ENCODE measurements at regions not wholly inside any gene's neighbourhood (a gene's known extent, or its start where the extent isn't known, plus 50 kb on each side); places are given as distances from the start of the nearest gene placed in this dataset.
A peak's percentile ranks its signal among the peaks of the same experiment; 100 is the strongest.

DNA sequence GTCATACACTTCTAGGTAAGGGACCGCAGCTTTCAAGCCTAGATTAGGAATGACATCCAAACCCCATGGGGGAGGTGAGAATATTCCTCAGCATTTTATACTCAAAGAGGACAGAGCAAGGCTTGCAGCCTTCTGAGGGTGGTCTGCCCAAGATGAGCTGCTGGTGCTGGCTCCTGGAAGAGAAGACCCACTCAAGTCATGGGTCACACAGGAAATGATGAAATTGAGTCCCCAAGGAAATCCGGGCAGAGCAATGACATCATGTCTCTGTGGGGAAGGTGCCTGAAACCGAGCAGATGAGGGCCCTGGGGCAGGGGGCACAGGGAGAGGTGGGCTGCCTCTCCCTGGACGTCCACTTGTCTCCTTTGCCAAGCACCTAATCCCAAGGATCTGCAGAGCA is 468.7 kb downstream of the TSHZ3 start:
- no peak for DNase-seq (ENCODE audit: low spot score in 2 of 2)
- intact Hi-C loops (cut with DNase I) = no loop called here
- Histone ChIP-seq H3K4me3 (no peak overlapping the region), H3K27ac (no peak overlapping the region), H3K4me1 (no peaks in the 10 kb centered on the region), H3K27me3 (no peaks in the 10 kb centered on the region), H3K36me3 (no peaks in the 10 kb centered on the region), H3K9me3 (no peaks in the 10 kb centered on the region)
- no peak for TF ChIP-seq CTCF (IDR thresholded peaks at IDR 0.05)

DNA sequence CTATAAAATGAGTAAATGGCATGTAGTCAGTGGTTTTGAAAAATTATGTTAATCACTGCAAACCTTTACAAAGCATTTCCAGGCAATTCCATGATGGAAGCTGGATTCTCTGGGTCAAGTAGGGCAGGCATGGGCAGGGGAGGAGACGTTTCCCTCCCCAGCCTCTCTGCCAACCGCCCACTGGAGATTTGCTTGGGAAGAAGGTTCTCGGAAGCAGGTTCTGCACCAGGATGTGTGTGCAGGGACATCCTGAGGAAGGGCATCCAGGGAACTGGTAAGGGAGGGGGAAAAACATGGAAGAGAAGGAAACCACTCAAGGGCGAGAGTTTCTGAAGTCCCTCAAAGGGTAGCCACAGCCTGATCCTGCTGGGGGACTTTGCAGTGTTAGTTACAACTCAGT is 469.1 kb downstream of the TSHZ3 start:
- TF ChIP-seq CTCF (IDR thresholded peaks at IDR 0.05) = no peak
- Histone ChIP-seq H3K27ac (no peak overlapping the region), H3K4me1 (no peaks in the 10 kb centered on the region), H3K27me3 (no peaks in the 10 kb centered on the region), H3K9me3 (no peaks in the 10 kb centered on the region), H3K4me3 (no peak overlapping the region), H3K36me3 (no peaks in the 10 kb centered on the region)
- intact Hi-C loops (cut with DNase I) = no loop called here
- DNase-seq (ENCODE audit: low spot score in 2 of 2) = no peak

DNA sequence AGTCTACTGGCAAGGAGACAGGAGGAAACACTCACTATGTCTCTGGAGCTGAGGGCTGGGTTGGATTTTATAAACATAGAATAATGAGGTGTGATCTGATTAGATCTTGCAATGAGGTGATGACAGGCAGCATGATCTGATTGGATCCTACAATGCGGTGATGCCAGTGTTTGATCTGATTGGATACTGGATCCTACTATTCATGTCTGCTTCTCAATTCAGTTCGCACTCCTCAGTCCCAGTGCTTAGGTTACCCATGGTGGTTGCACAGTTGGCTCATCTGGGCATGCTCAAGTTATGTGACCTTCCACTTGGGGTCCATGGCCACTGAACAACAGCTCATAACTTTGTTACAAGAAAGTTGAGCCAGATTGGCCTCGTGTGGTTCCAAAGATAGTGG is 469.5 kb downstream of the TSHZ3 start:
- no peaks in the 10 kb centered on the region for H3K9me3 ChIP-seq
- no peaks in the 10 kb centered on the region for H3K27me3 ChIP-seq
- no peak overlapping the region for H3K27ac ChIP-seq
- H3K4me1 ChIP-seq = no peaks in the 10 kb centered on the region
- intact Hi-C loops (cut with DNase I) = no loop called here
- no peak for TF ChIP-seq CTCF (IDR thresholded peaks at IDR 0.05)
- DNase-seq (ENCODE audit: low spot score in 2 of 2) = no peak
- no peaks in the 10 kb centered on the region for H3K36me3 ChIP-seq
- no peak overlapping the region for H3K4me3 ChIP-seq

DNA sequence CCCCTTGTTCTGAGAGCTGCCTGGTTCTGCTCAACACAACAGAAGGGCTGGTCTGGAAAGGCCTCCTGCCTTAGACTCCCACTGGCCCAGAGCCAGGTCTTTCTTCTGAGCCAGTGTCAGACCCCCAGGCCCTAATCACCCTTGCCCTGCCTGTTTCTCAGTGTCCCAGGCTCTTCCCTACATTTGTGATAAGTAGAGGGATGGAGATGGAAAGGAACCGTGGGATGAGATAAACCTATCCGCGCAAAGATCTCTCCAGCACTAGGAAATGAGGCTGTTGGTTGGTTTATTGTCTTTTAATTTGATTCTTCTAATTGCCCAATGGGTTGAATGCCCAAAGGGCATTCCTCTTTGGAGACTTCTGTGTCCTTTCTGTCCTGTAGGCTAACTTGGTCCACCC is 470.0 kb downstream of the TSHZ3 start:
- Histone ChIP-seq H3K4me3 (no peak overlapping the region), H3K27ac (no peak overlapping the region), H3K36me3 (no peaks in the 10 kb centered on the region), H3K27me3 (no peaks in the 10 kb centered on the region), H3K9me3 (no peaks in the 10 kb centered on the region), H3K4me1 (no peaks in the 10 kb centered on the region)
- intact Hi-C loops (cut with DNase I) = no loop called here
- no peak for DNase-seq (ENCODE audit: low spot score in 2 of 2)
- TF ChIP-seq CTCF (IDR thresholded peaks at IDR 0.05) = no peak

DNA sequence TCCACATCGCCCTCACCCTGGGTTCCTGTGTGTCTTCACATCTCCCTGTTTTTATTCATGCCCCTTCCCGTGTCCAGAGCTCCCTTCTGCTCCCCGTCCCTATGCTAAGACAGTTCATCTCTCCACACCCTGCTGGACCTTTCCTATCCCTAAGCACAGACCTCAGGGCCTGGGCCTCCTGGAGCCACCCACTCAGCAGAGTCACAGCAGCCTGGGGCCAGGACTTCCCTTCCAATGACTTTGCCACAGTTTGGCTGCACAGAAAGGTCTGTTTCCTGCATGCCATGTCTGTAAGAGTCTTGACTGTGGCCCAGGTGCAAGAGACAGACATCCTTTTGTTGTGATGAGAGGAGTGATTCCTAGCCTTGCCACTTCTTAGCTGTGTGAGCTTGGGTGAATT is 470.7 kb downstream of the TSHZ3 start:
- Histone ChIP-seq H3K27me3 (no peaks in the 10 kb centered on the region), H3K9me3 (no peaks in the 10 kb centered on the region), H3K4me1 (no peaks in the 10 kb centered on the region), H3K4me3 (no peak overlapping the region), H3K36me3 (no peaks in the 10 kb centered on the region), H3K27ac (no peak overlapping the region)
- TF ChIP-seq CTCF (IDR thresholded peaks at IDR 0.05) = no peak
- intact Hi-C loops (cut with DNase I) = no loop called here
- DNase-seq (ENCODE audit: low spot score in 2 of 2) = no peak

GRCh38 chr19:30877661-30878113 is 471.5 kb downstream of the TSHZ3 start:
- no peak overlapping the region for H3K27ac ChIP-seq
- no peaks in the 10 kb centered on the region for H3K9me3 ChIP-seq
- no peaks in the 10 kb centered on the region for H3K27me3 ChIP-seq
- no peak overlapping the region for H3K4me3 ChIP-seq
- H3K4me1 ChIP-seq = no peaks in the 10 kb centered on the region
- DNase-seq (ENCODE audit: low spot score in 2 of 2) = peak in 1 of 2 donors; percentile 21
- no peaks in the 10 kb centered on the region for H3K36me3 ChIP-seq
- intact Hi-C loops (cut with DNase I) = no loop called here
- TF ChIP-seq CTCF (IDR thresholded peaks at IDR 0.05) = no peak

All from ascending aorta (tissue), 2 donors.